Pancreas (tissue), 10 donors: ENCODE measurements at regions not wholly inside any gene's neighbourhood (a gene's known extent, or its start where the extent isn't known, plus 50 kb on each side); places are given as distances from the start of the nearest gene placed in this dataset.

ENCODE experiments used
- ATAC-seq, 4 donors: fragments of 200-7000 bp; cut with Tn5 transposase; one replicate each; pipeline versions ENCODE4 v1.8.0 to v1.9.1; 2020; ENCODE audit warnings: mild to moderate bottlenecking in 4 of 4, moderate library complexity in 4 of 4
- DNase-seq, 6 donors: peaks; one replicate each; pipeline ENCODE4 v3.0.0-alpha.2; 2020
- FAIRE-seq: peaks from 2 replicates; lab custom pipeline; 2012; peaks lifted over from hg19 to GRCh38; lab: Jason Lieb, UNC
- H3K27ac ChIP-seq, 4 donors: fragments of 200-600 bp; sonication (generic); 1 replicate in 3 of 4; 2 replicates in 1 of 4; pipeline versions ENCODE4 v1.5.0 to v1.8.0; 2020
- H3K27me3 ChIP-seq, 4 donors: fragments of 200-600 bp; one replicate each; pipeline ENCODE4 v1.8.0; 2021
- H3K36me3 ChIP-seq, 3 donors: fragments of 200-600 bp; sonication (generic) in 1 of 3; one replicate each; pipeline versions ENCODE4 v1.5.0 to v1.8.0; 2020 to 2021
- H3K4me1 ChIP-seq, 3 donors: fragments of 200-600 bp; one replicate each; pipeline ENCODE4 v1.8.0; 2021
- H3K4me3 ChIP-seq, 4 donors: fragments of 200-600 bp; sonication (generic) in 2 of 4; one replicate each; pipeline versions ENCODE4 v1.5.0 to v1.8.0; 2020 to 2021
- H3K9me3 ChIP-seq, 4 donors: fragments of 200-600 bp; one replicate each; pipeline ENCODE4 v1.8.0; 2021
- CTCF ChIP-seq, 4 donors: fragments of 200-600 bp; sonication (generic) in 3 of 4; IDR thresholded peaks; one replicate each; pipeline versions ENCODE4 v1.5.0 to v1.8.0; 2021; ENCODE audit warnings: antibody characterized with exemption in 4 of 4
- WGBS, 2 donors: extraction: QIAGEN DNeasy Blood & Tissue Kit; methylation state at CpG; one replicate each; pipeline ENCODE4 v1.1.7; 2013; 5-methylcytosine and 5-hydroxymethylcytosine counted together
- intact Hi-C, 3 donors: fragments of 100-400 bp; cut with DNase I; formaldehyde crosslinking; loops; one replicate each; pipeline versions ENCODE4 v1.11.1 to v1.14.2; 2022
- donor health status: healthy with polysubstance abuse.
- donor health status: DM: no; HTN: no; CAD: no; lungs with moderate emphysema.
- donor health status: DM: no; HTN: no; CAD: no.
- donor health status: control.
- donor health status: control.
- donor health status: Bipolar disorder and iron deficiency.
- donor health status: DM: yes; HTN: yes; CAD: no.
- donor health status: DM: no; HTN: no; CAD: no.
- donor health status: DM: no; HTN: no; CAD: no.
- donor health status: DM: yes; HTN: yes; CAD: no.

GRCh38 chr10:6719561-6719960 lies 139.5 kb upstream of the PRKCQ start:
- no peak for DNase-seq

GRCh38 chr10:6718550-6718949 lies 138.5 kb upstream of the PRKCQ start:
- no peaks in the 10 kb centered on the region for H3K27me3 ChIP-seq
- H3K4me1 ChIP-seq: peaks cover 0 to 2% (median 0%) of the 10 kb centered on the region in 3 donors
- FAIRE-seq (no peak), DNase-seq (no peak), ATAC-seq (peak in 2 of 4 donors; percentile 31 to 53)
- intact Hi-C loops: no loop called here
- H3K4me3 ChIP-seq: no peak overlapping the region
- H3K36me3 ChIP-seq: no peaks in the 10 kb centered on the region
- H3K27ac ChIP-seq: no peak overlapping the region
- no peak for TF ChIP-seq CTCF (IDR thresholded peaks at IDR 0.05)
- no peaks in the 10 kb centered on the region for H3K9me3 ChIP-seq

More at GRCh38 chr10:6719561-6719960, 139.5 kb upstream of the PRKCQ start:
- no peak for TF ChIP-seq CTCF (IDR thresholded peaks at IDR 0.05)
- Histone ChIP-seq H3K27ac (no peak overlapping the region), H3K9me3 (no peaks in the 10 kb centered on the region), H3K4me3 (no peak overlapping the region), H3K36me3 (no peaks in the 10 kb centered on the region), H3K27me3 (no peaks in the 10 kb centered on the region), H3K4me1 (peaks cover 0 to 2% (median 0%) of the 10 kb centered on the region in 3 donors)
- intact Hi-C loops: no loop called here
- no peak for FAIRE-seq
- ATAC-seq: no peak
- 68 to 91% methylated on average over 2 of the region's 2 CpGs for whole genome bisulfite sequencing, 2 donors

- ATAC-seq: no peak
- TF ChIP-seq CTCF (IDR thresholded peaks at IDR 0.05): no peak
- no peak for DNase-seq
- H3K4me3 ChIP-seq: no peak overlapping the region
- no peaks in the 10 kb centered on the region for H3K27me3 ChIP-seq
- H3K36me3 ChIP-seq: no peaks in the 10 kb centered on the region
- no peak for FAIRE-seq
- WGBS, 2 donors: 21 to 69% methylated on average over 1 of the region's 1 CpG
- intact Hi-C loops: no loop called here
- H3K4me1 ChIP-seq: peaks cover 0 to 2% (median 0%) of the 10 kb centered on the region in 3 donors
- H3K27ac ChIP-seq: no peak overlapping the region
- no peaks in the 10 kb centered on the region for H3K9me3 ChIP-seq
Observed at GRCh38 chr10:6716516-6716915, 136.4 kb upstream of the PRKCQ start.

GRCh38 chr10:6713716-6714115 lies 133.6 kb upstream of the PRKCQ start:
- Histone ChIP-seq H3K27ac (no peak overlapping the region), H3K4me1 (no peaks in the 10 kb centered on the region), H3K36me3 (no peaks in the 10 kb centered on the region), H3K4me3 (no peak overlapping the region), H3K27me3 (no peaks in the 10 kb centered on the region), H3K9me3 (no peaks in the 10 kb centered on the region)
- intact Hi-C loops: no loop called here
- FAIRE-seq: no peak
- WGBS, 2 donors: 28 to 53% methylated on average over 7 of the region's 7 CpGs
- DNase-seq: no peak
- no peak for ATAC-seq
- no peak for TF ChIP-seq CTCF (IDR thresholded peaks at IDR 0.05)

- Histone ChIP-seq H3K27ac (no peak overlapping the region), H3K36me3 (no peaks in the 10 kb centered on the region), H3K27me3 (peaks cover 0 to 3% (median 0%) of the 10 kb centered on the region in 4 donors), H3K4me3 (no peak overlapping the region), H3K4me1 (no peaks in the 10 kb centered on the region), H3K9me3 (no peaks in the 10 kb centered on the region)
- intact Hi-C loops: no loop called here
- FAIRE-seq (no peak), ATAC-seq (no peak), DNase-seq (no peak)
- TF ChIP-seq CTCF (IDR thresholded peaks at IDR 0.05): no peak
- WGBS, 2 donors: 44 to 53% methylated on average over 6 of the region's 6 CpGs
Observed at GRCh38 chr10:6713120-6713519, 133.0 kb upstream of the PRKCQ start.
